ENCODE measurements at regions not wholly inside any gene's neighbourhood (a gene's known extent, or its start where the extent isn't known, plus 50 kb on each side); places are given as distances from the start of the nearest gene placed in this dataset.

GRCh38 chr22:46045459-46046298 lies 68.7 kb upstream of the WNT7B start:
- TF ChIP-seq GATA3 (IDR thresholded peaks at IDR 0.05; ENCODE audit: low read depth, low read length) (no peak), GATA2 (IDR thresholded peaks at IDR 0.05; ENCODE audit: low read depth, low read length) (no peak)

All from SH-SY5Y (cell line).